K562 (cell line): ENCODE measurements at regions not wholly inside any gene's neighbourhood (a gene's known extent, or its start where the extent isn't known, plus 50 kb on each side); places are given as distances from the start of the nearest gene placed in this dataset.
"Not testable (repeated sequence)": the region's sequence is repeated elsewhere in the genome, so short reads cannot be mapped to it uniquely, and the experiment has no call there.

Source experiments
- ATAC-seq: fragments of 200-7000 bp; cut with Tn5 transposase; 3 replicates; pipeline ENCODE4 v1.9.1; 2020; ENCODE audit warnings: moderate library complexity
- BruUV-seq: library from RNA; stranded (reverse); fragments of 400-500 nt; replicated peaks from 2 replicates; lab custom pipeline; 2021; lab: Mats Ljungman, UMichigan
- CTCF ChIA-PET: fragments of 300-600 bp; formaldehyde crosslinking; extraction: SDS; loops from one replicate; lab custom pipeline; 2021; ENCODE audit warnings: low intra/inter-chr PET ratio; lab: Yijun Ruan, JAX
- POLR2A ChIA-PET: fragments of 300-600, 350-650 bp; sonication (Branson Sonifier 250); formaldehyde crosslinking; extraction: SDS; loops from one replicate; lab custom pipeline; 2021; ENCODE audit warnings: antibody characterized with exemption, inconsistent platforms; lab: Yijun Ruan, JAX
- DNase-seq, 4 experiments: peaks; one replicate each; pipeline versions ENCODE4 v3.0.0 to v3.0.0-alpha.2; 2011 to 2018; ENCODE audit warnings: low spot score in 3 of 4, mixed read lengths in 3 of 4; ENCODE audit errors: extremely low read depth in 1 of 4
- FAIRE-seq: peaks from 2 replicates; lab custom pipeline; 2011; peaks lifted over from hg19 to GRCh38; lab: Jason Lieb, UNC
- H2AFZ ChIP-seq: 2 replicates; pipeline ENCODE4 v1.6.0; 2011; ENCODE audit warnings: low read depth, low read length, control low read depth, inconsistent platforms
- H3K27ac ChIP-seq: fragments of 200-600 bp; 3 replicates; pipeline ENCODE4 v1.8.0; 2011; ENCODE audit warnings: low read depth, mild to moderate bottlenecking, control low read depth, inconsistent platforms, low read length, moderate library complexity, mixed read lengths; ENCODE audit errors: extremely low read depth
- H3K27me3 ChIP-seq, 2 experiments: fragments of 300-600 bp in 1 of 2; 2 replicates in 1 of 2; 3 replicates in 1 of 2; pipeline versions ENCODE4 v1.6.0 to v1.8.0; 2011; ENCODE audit warnings: inconsistent platforms in 2 of 2, low read length in 2 of 2, mild to moderate bottlenecking in 1 of 2, mixed read lengths in 1 of 2, moderate library complexity in 1 of 2; ENCODE audit not compliant: control insufficient read depth in 2 of 2, insufficient read depth in 2 of 2
- H3K36me3 ChIP-seq: fragments of 300-600 bp; 3 replicates; pipeline ENCODE4 v1.8.0; 2011; ENCODE audit warnings: mild to moderate bottlenecking, low read length, inconsistent platforms; ENCODE audit not compliant: control insufficient read depth, insufficient read depth
- H3K4me1 ChIP-seq, 2 experiments: fragments of 200-600 bp in 1 of 2; replicated peaks in 1 of 2; 2 replicates in 1 of 2; 3 replicates in 1 of 2; pipeline versions ENCODE4 v1.5.1 to v1.8.0; 2011; ENCODE audit warnings: inconsistent platforms in 2 of 2, low read length in 2 of 2, mild to moderate bottlenecking in 1 of 2, mixed read lengths in 1 of 2, moderate library complexity in 1 of 2; ENCODE audit not compliant: control insufficient read depth in 2 of 2, insufficient read depth in 2 of 2
- H3K4me2 ChIP-seq: 2 replicates; pipeline ENCODE4 v1.6.1; 2011; ENCODE audit warnings: low read length, control low read depth, inconsistent platforms, mixed read lengths; ENCODE audit not compliant: insufficient read depth
- H3K4me3 ChIP-seq: fragments of 200-600 bp; sonication (generic), shearing (Covaris generic); 2 replicates; pipeline ENCODE4 v1.5.1; 2016; ENCODE audit warnings: control low read depth, inconsistent platforms
- H3K79me2 ChIP-seq: fragments of 200-600 bp; 3 replicates; pipeline ENCODE4 v1.8.0; 2011; ENCODE audit warnings: low read length, inconsistent platforms; ENCODE audit not compliant: control insufficient read depth, insufficient read depth
- H3K9ac ChIP-seq, 2 experiments: 2 replicates each; pipeline versions ENCODE4 v1.6.0 to v1.6.1; 2011; ENCODE audit warnings: low read depth in 2 of 2, low read length in 2 of 2, control low read depth in 1 of 2, inconsistent platforms in 1 of 2, mild to moderate bottlenecking in 1 of 2, mixed read lengths in 1 of 2; ENCODE audit not compliant: insufficient read depth in 1 of 2
- H3K9me1 ChIP-seq: one replicate; pipeline ENCODE4 v1.6.0; 2011; ENCODE audit warnings: inconsistent platforms, mild to moderate bottlenecking, low read length, moderate library complexity; ENCODE audit not compliant: control insufficient read depth, insufficient read depth
- H3K9me3 ChIP-seq: replicated peaks from 2 replicates; pipeline ENCODE4 v1.5.1; 2011; ENCODE audit warnings: low read depth, low read length, inconsistent platforms; ENCODE audit not compliant: control insufficient read depth, insufficient read depth
- H4K20me1 ChIP-seq: replicated peaks from 2 replicates; pipeline ENCODE4 v1.6.1; 2011; ENCODE audit warnings: low read length, inconsistent platforms, mixed read lengths; ENCODE audit not compliant: control insufficient read depth, insufficient read depth
- WGBS: fragments of 100-300 bp; shearing (Covaris generic); methylation state at CpG from one replicate; pipeline ENCODE4 v1.1.6; 2016; ENCODE audit warnings: low coverage, mixed read lengths; ENCODE audit not compliant: insufficient coverage; ENCODE audit errors: missing lambda C conversion rate; 5-methylcytosine and 5-hydroxymethylcytosine counted together
- in situ Hi-C: fragments of 300-500 bp; cut with MboI; formaldehyde crosslinking; loops from 4 replicates; pipeline ENCODE4 v1.15.0; 2018; ENCODE audit warnings: inconsistent platforms, mixed read lengths
- intact Hi-C: fragments of 100-400 bp; cut with micrococcal nuclease; formaldehyde crosslinking; loops from 2 replicates; pipeline ENCODE4 v1.14.2; 2022

DNA sequence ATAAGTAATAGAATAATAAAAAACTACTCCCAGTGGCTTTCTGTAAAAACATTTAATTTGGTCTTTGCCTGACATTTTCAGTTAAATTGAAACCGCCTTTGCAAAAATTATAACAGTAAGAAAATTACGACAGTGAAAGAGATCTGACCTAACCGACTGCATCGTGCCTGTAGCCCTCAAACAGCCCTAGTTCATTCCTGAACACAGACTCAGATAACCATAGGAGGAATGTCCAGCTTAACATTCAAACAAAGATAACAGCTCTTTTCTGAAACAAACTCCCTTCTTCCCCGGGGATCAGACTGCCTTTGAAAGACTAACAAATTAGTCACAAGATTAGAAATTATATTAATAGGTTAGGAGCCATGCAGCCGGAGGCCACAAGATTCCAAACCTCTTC, 252.5 kb upstream of the USP9Y start:
- H3K9me3 ChIP-seq, H3K27me3 ChIP-seq, H3K4me3 ChIP-seq, H3K9me1 ChIP-seq, H3K4me1 ChIP-seq, in situ Hi-C loops, POLR2A ChIA-PET, CTCF ChIA-PET, H4K20me1 ChIP-seq, ATAC-seq, H3K36me3 ChIP-seq, H3K4me2 ChIP-seq, FAIRE-seq, intact Hi-C loops, H3K79me2 ChIP-seq, H3K9ac ChIP-seq, DNase-seq, H3K27ac ChIP-seq, H2AFZ ChIP-seq, BruUV-seq: not testable (repeated sequence)
- no CpG with 5 or more reads among the region's 6 CpGs for WGBS

DNA sequence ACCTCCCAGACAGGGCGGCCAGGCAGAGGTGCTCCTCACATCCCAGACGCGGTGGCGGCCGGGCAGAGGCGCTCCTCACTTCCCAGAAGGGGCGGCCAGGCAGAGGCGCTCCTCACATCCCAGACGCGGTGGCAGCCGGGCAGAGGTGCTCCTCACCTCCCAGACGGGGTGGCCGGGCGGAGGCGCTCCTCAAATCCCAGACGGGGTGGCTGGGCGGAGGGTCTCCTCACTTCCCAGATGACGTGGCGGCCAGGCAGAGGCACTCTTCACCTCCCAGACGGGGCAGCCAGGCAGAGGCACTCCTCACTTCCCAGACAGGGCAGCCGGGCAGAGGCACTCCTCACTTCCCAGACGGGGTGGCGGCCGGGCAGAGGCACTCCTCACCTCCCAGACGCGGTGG, 247.7 kb upstream of the USP9Y start:
- H3K4me2 ChIP-seq, H3K27me3 ChIP-seq, POLR2A ChIA-PET, H3K4me3 ChIP-seq, H3K9ac ChIP-seq, in situ Hi-C loops, H3K27ac ChIP-seq, H4K20me1 ChIP-seq, H3K4me1 ChIP-seq, FAIRE-seq, intact Hi-C loops, BruUV-seq, ATAC-seq, H3K79me2 ChIP-seq, H3K36me3 ChIP-seq, H2AFZ ChIP-seq, DNase-seq, CTCF ChIA-PET, H3K9me3 ChIP-seq, H3K9me1 ChIP-seq: not testable (repeated sequence)
- WGBS, result no CpG with 5 or more reads among the region's 26 CpGs
